ENCODE measurements at regions not wholly inside any gene's neighbourhood (a gene's known extent, or its start where the extent isn't known, plus 50 kb on each side); places are given as distances from the start of the nearest gene placed in this dataset.

DNA sequence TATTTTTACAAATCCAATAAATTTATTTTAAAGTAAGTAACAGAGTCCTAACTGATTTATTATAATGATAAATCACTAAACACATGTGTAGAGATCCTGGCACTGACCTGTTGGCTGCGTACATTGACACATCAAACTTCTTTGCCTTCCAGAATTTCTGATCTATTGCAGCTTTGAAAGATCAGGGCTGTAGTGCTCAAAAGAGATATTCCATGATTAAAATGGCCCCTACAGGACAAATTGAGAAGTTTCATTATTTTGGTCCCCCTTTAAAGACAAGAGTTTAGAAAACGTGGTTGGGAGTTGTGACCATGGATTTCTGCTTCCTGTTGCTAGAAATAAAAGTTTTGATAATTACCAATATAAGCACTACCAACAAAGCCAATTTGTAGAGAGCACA is 87.7 kb upstream of the PDK4 start:
- no peak for TF ChIP-seq EZH2 (IDR thresholded peaks at IDR 0.05; ENCODE audit: borderline replicate concordance, low read depth, low read length, severe bottlenecking)
- TF ChIP-seq, protein P1, sequence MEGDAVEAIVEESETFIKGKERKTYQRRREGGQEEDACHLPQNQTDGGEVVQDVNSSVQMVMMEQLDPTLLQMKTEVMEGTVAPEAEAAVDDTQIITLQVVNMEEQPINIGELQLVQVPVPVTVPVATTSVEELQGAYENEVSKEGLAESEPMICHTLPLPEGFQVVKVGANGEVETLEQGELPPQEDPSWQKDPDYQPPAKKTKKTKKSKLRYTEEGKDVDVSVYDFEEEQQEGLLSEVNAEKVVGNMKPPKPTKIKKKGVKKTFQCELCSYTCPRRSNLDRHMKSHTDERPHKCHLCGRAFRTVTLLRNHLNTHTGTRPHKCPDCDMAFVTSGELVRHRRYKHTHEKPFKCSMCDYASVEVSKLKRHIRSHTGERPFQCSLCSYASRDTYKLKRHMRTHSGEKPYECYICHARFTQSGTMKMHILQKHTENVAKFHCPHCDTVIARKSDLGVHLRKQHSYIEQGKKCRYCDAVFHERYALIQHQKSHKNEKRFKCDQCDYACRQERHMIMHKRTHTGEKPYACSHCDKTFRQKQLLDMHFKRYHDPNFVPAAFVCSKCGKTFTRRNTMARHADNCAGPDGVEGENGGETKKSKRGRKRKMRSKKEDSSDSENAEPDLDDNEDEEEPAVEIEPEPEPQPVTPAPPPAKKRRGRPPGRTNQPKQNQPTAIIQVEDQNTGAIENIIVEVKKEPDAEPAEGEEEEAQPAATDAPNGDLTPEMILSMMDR (IDR thresholded peaks at IDR 0.05; ENCODE audit: borderline replicate concordance, extremely low read depth, low read length, poor library complexity, severe bottlenecking): peak; percentile 55
